GM12892 (cell line): ENCODE measurements at regions not wholly inside any gene's neighbourhood (a gene's known extent, or its start where the extent isn't known, plus 50 kb on each side); places are given as distances from the start of the nearest gene placed in this dataset.

Experiments
- POLR2A ChIP-seq: IDR thresholded peaks from 2 replicates; pipeline ENCODE4 v1.6.1; 2011; ENCODE audit warnings: low read depth, low read length, control low read depth
- TAF1 ChIP-seq: IDR thresholded peaks from 2 replicates; pipeline ENCODE4 v1.6.1; 2011; ENCODE audit warnings: low read depth, mild to moderate bottlenecking, control low read depth, low read length, borderline replicate concordance

GRCh38 chr18:6546229-6546628 is 131.5 kb upstream of the L3MBTL4 start:
- TF ChIP-seq POLR2A, result no peak
- TF ChIP-seq TAF1, result no peak
